GM19023 (cell line): ENCODE measurements at regions not wholly inside any gene's neighbourhood (a gene's known extent, or its start where the extent isn't known, plus 50 kb on each side); places are given as distances from the start of the nearest gene placed in this dataset.

ENCODE experiments used
- ATAC-seq: cut with Tn5 transposase; IDR thresholded peaks from one replicate; pipeline ENCODE4 v1.9.1; 2021; ENCODE audit warnings: mild to moderate bottlenecking, moderate library complexity; ENCODE audit not compliant: unreplicated experiment

DNA sequence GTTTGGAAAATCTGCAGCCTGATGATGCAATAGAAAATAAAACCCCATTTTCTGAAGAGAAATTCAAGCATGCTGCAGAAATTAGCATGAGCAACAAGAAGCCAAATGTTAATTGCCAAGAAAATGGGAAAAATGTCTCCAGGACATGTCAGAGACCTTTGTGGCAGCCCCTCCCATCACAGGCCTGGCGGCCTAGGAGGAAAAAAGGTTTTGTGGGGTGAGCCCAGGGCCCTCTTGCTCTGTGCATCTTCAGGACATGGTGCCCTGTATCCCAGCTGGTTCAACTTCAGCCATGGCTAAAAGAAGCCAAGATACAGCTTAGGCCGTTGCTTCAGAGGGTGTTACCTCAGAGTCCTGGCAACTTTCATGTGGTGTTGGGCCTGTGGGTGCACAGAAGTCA is 775.5 kb upstream of the SEL1L start:
- no peak for ATAC-seq

DNA sequence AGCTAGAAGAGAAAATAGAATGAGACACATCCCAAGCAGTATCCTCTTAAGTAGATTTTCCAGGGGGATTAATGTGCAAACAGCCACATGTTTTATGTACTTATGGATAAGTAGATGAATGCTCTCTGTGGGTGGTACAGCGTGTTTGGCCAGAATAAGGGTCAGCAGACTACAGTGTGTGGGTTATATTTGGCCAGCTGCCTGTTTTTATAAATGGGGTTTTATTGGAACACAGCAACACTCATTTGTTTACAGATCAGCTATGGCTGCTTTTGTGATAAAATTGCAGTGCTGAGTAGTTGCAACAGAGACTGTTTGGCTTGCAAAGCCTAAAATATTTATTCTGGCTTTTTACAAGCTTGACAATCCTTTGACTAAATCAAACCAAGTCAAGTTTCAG is 780.2 kb upstream of the SEL1L start:
- ATAC-seq, result no peak

DNA sequence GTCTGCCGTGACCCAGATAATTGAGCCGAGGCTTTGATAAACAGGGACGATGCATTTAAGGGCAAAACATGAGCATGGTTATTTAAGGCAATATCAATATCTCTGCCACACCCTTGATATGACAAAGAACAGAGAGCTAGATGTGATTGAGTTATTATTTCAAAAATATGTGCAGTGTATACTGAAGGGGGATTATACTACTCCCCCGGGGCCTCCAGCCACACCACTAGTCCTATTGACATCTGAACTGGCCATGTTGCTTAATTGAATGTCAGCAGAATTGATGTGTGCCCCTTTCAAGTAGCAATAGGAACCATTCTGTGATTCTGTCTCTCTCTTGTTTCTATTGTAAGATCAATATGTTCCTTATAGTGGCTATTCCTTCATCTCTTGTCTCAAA is 794.8 kb upstream of the SEL1L start:
- no peak for ATAC-seq

DNA sequence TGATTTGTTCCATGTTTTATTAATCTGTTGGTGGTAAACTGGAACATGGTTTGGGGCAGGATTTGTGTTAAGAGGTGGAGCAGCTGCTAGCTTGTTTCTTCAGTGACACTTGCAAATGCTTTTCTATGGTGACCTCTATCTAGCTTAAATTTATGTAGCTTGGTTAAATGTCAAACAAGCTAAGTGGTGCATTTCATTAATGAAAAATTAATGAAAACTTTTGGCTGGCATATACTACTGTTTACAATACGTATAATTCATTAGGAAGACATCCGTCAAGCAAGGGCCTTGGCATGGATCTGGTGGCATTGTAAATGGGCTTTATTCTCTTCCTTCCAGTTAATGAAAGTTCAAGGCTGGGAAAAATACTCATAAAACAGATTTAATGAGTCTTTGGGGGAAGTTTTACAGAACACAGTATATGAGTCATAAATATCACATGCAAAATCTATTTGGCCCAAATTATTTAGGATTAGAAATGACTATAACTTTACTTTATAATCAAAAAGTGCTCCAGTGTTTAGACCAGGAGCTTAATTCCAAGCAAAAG is 807.7 kb upstream of the SEL1L start:
- ATAC-seq, result no peak

DNA sequence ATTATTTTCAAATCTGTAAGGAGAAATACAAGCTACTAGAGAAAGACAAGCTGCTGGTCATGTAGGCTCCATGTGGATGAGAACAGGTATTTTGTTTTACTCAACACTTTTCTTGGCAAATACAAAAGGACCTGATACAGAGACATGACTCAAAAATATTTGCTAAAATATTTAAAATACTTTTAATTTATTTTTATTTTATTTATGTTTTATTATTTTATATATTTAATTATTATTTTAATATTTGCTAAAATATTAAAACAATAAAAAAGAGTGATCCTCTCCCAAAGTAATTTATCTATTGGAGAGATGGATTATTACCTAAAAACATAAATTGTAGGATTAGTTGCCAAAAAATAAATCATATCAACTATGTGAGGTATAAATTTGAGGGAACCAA is 808.9 kb upstream of the SEL1L start:
- no peak for ATAC-seq

DNA sequence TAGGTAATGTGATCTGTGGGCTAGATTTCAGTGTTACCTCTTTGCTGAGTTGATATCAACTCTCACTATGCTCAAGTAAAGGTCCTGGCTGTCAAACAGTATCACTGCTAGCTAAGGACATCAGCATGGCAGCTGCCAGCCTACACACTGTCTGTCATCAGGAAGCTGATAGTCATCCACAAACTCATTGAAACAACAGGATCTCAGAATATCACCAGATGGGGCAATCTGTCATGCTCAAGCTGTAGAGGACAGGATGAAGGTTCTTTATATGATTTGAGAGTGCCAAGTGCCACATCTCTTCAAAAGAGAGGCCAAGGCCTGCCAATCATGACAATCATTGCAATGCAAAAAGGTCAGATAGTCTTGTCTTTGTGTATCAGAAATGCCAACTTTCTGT is 811.5 kb upstream of the SEL1L start:
- ATAC-seq, result no peak

DNA sequence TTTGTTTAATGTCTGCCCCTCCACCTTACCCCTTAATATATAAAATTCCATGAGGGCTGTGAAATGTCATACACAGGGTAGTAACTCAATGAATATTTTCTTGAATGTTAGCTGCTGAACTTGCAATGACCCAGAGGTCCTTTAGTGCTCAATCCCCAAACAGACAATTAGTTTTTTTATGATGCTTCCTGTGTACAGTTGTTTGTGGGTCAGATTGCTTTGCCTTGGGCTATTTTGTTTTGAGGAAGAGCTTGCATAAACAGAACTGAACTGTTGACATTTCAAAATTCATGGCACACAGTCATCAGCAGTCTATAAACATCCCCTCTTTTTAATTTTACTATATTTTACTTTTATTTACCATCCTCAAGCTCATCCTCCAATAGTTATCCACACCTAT is 820.5 kb upstream of the SEL1L start:
- no peak for ATAC-seq

DNA sequence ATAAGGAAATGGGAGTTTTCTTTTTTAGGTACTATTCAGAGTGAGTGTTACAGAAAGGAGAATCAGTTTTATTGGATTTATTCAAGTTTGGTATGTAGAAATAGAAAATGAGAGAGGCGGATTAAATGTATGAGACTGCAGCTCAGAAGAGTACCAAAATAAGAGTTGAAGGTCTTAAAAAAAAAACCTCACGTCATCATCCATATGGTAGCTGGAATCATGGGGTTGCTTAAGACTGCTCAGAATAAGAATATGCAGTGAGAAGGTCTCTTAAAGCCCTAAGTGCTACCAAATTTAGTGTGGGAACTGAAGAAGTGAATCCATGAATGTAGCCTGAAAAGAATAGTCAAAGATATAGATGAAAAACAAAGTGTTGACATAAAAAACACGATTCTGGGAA is 825.5 kb upstream of the SEL1L start:
- no peak for ATAC-seq

DNA sequence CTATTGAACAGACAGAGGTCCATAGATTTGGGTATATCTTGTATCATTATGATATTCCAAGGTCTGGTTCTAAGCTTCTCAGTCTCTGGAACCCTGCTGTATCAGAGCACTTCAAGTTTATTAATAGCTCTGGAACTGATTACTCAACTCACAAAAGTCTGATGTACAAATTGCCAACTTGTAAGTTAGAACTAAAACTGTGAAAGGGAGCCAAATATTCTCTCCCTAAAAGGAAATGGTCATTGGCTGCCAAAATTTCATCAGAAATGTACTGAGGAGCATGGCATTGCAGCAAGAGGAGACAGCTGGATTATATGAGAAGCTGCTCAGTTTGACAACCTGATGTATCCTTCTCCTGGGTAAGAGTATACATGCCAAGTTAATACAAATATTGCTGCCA is 828.8 kb upstream of the SEL1L start:
- ATAC-seq, result no peak

DNA sequence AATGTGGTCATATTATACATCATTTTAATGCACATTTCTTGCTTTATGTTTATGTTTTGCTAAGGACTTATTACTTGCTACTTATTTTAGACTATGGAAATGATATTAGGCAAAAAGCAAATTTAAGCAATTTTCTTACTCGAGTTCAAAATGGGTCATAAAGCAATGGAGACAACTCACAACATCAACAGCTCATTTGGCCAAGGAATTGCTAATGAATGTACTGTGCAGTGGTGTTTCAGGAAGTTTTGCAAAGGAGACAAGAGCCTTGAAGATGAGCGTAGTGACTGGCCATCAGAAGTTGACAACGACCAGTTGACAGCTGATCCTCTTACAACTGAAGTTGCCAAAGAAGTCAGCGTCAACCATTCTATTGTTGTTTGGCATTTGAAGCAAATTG is 831.8 kb upstream of the SEL1L start:
- ATAC-seq, result no peak

DNA sequence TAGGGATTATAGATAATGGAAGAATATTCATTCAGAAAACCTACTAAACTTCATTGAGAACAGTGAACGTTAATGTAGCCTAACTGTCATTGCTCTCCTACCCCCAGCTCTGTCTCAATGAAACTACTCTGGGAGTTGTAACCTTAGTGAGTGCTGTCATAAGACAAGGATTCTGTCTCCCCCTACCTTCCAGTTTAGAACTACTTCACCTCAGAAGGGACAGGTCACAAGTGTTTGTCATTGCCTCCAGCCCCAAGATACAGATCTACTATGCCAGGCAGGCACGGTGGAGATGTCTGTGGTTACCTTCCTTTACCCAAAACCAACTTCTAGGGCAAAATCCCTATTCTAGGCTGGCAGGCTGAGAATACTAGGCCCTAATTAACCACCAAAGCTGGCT is 833.1 kb upstream of the SEL1L start:
- no peak for ATAC-seq

DNA sequence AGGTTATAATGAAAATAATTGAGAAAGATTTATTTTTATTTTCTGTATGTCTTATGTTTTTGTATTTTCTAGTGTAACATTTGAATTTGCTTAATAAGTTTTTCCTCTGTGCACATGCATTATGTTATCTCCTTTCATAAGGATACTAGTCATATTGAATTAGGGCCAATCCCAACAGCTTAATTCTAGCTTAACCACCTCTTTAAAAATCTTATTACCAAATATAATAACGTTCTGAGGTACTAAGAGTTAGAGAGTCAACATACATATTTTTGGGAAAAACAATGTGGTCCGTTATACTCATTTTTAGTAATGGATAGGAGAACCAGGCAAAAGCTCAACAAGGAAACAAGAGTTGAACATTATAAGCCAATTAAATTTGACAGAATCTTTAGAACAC is 845.6 kb upstream of the SEL1L start:
- ATAC-seq, result no peak

DNA sequence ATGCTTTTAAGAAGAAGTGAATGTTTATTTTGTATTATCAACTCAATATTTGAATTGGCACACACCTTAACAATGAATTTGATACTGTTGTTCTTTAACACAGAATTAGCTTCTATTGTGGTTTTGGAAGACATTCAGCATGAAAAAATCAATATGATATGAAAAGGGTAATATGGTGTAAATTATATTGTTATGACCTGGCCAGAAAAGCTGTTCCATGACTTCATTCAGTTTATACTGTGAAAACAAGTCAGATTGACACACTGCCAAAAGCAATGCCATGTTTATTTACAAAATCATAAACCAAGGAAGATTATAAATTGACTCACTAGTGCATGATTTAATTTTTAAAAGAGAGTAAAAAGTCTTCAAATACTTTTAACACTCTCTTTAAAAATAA is 851.4 kb upstream of the SEL1L start:
- ATAC-seq, result no peak

DNA sequence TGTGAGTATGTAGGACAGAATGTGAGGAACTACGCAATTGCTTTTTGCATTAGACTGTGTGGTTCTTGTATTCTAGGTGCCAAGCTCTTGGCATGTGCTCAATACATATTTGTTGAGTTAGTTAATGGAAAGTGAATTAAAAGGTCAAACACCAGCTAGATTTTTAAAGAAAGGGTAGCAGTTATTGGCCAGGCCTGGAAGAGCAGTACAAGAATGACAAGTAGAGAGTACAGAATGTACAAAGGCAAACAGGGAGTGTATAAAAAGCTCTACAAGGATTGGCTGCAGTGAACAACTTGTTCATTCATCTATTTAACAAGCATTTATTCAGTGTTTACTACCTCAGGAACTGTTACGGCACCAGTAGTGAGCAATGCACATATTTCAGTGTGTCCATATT is 854.0 kb upstream of the SEL1L start:
- no peak for ATAC-seq

DNA sequence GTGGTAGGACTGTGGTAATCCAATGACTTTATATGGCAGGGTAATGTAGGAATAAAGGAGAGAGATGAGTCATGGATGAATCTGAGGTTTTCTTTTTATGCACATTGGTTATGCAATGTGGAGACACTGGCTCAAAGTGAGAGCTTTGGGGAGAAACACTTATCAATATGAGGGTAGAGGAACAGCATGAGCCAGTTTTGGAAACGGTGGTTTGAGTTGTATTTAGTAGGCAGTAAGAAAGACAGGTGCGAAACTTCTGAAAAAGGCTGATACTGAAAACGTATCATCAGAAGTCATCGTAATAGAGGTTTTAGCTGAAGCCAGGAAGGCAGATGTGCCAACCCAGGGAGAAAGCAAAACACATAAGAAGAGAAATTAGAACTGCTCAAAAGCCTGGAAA is 854.8 kb upstream of the SEL1L start:
- ATAC-seq, result no peak

DNA sequence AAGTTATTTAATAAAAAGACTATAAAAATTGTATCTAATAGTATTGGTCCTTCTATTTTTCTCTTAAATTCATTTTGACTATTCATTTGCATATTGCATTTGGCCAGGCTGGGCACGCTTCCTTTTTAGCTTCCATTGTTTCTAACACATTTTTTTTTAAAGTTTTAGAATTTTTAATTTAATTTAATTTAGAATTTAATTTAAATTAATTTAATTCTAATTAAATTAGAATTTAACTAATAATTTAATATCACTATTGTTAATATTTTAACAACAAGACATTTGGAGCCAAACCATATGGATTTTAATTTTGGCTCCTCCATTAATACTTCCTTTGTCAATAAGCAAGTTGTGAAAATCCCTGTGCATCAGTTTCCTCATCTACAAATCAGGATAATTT is 856.9 kb upstream of the SEL1L start:
- no peak for ATAC-seq

DNA sequence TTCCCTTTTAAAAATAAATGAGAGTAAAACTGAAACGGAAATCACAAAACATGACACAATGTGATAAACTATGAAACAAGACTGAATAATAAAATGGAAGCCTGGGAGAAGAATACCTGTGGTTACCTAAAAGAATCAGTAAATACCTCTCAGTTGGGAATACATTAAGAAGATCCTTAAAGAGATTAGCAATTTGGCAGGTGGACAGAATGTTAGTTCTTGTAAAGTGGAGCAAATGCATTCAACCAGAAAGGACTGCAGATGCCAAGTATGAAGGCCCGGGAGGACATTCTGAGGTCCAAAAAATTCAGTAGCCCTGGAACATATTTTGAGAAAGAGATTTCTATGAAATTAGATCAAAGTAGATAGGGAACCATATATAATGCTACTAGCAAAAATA is 861.3 kb upstream of the SEL1L start:
- ATAC-seq, result no peak

DNA sequence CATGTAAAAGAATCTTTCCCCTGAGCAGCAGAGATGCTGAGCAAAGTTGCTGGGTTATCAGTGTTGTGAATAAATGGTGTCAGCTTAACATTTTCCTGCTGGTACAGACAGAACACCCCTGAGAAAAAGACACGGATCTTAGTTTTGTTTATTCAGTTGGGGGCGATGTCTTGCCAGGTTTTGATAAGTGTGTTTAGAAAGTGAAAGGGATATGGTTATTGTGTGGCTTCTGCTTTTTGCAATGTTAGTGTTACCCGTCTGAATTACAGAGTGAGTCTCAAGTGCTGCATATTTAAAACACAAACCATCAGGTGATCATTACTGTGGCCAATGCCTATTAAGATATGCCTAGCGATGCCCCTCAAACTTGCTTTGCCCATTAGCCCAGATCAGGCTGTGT is 864.6 kb upstream of the SEL1L start:
- ATAC-seq, result no peak

DNA sequence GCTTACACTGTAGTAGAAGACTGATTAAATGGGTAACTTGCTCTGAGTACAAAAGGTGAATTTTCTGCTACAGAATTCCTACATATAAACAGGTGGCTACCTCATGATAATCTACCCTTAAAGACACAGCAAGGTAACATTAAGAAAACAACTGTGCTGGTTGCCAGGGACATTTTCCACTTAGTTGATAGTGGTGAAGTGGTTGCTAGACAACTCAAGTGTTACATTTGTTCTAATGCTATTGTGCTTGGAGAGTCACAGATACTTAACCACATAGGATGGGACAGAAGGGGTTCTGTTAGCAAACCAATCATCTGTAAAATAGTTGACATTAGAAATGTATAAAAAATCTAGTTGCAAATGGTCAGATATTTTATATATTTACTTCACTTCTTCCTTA is 870.3 kb upstream of the SEL1L start:
- no peak for ATAC-seq

DNA sequence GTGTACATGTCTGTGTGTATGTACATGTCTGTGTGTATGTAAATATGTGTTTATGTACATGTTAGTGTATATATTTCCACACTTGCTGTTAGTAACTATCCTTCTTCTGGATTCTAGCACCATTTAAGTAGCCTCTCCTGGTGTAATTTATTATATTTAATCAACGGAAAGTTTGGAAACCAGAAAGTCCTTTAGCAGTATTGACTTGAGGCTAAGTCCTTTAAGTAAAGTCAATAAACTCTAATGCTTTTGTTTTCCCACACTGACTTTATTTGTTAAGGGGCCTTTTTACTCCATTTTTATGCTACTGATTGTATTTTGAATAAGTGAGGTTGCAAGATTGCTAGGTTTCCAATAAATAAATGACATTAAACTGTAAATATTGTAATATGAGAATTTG is 876.4 kb upstream of the SEL1L start:
- ATAC-seq, result no peak

DNA sequence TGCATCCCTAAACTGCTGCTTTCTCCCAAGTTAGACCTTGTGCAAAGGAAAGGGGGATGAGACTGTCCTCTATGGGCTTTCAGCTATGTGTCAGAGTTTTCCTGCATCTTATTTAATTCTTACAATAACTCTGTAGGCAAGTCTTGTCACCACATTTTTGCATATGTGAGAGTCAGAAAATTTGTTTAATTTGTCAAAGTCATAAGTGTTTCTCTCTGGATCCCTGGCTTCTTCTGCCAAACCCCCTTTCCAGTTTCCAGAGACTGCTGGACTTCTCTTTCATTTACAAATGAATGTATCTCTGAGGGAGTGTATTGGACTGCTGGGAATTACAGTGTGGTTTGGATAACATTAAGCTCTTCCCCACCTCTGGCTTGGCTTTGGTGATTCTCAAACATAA is 877.6 kb upstream of the SEL1L start:
- no peak for ATAC-seq

DNA sequence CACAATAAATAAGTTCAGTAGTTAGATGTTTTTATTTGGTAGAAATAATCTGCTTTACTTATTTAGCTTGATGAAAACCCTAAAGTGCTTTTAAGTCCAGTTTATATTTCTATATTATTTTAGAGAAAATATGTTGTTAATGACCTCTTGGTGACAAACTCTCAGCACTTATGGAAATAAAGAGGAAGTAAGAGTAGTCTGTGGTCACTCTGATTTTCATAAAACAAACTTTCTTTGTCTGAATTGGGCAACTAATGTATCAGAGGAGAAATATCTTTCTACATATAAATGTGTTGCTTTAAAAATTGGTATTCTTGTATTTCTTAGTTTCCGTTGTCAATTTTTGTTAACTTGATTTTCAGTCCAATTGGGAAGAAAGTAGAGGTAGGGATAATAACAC is 878.9 kb upstream of the SEL1L start:
- ATAC-seq, result no peak

DNA sequence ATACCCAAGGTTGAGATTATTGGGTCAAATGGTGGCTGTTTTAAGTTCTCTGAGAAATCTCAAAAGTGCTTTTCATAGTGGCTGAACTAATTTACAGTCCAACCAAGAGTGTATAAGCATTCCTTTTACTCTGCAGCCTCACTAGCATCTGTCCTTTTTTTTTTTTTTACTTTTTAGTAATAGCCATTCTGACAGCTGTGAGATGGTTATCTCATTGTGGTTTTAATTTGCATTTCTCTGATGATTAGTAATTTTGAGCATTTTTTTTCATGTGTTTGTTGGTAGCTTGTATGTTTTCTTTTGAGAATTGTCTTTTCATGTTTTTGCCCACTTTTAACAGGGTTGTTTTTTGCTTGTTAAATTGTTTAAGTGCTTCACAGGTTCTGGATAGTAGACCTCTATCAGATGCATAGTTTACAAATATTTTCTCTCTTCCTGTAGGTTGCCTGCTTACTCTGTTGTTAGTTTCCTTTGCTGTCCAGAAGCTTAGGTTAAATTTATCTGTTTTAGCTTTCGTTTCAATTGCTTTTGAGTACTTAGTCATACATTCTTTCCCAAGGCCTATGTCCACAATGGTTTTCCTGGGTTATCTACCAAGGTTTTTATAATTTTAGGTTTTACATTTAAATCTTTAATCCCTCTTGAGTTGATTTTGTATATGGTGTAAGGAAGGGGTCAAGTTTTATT is 881.3 kb upstream of the SEL1L start:
- ATAC-seq, result no peak
